ENCODE measurements at regions not wholly inside any gene's neighbourhood (a gene's known extent, or its start where the extent isn't known, plus 50 kb on each side); places are given as distances from the start of the nearest gene placed in this dataset.

DNA sequence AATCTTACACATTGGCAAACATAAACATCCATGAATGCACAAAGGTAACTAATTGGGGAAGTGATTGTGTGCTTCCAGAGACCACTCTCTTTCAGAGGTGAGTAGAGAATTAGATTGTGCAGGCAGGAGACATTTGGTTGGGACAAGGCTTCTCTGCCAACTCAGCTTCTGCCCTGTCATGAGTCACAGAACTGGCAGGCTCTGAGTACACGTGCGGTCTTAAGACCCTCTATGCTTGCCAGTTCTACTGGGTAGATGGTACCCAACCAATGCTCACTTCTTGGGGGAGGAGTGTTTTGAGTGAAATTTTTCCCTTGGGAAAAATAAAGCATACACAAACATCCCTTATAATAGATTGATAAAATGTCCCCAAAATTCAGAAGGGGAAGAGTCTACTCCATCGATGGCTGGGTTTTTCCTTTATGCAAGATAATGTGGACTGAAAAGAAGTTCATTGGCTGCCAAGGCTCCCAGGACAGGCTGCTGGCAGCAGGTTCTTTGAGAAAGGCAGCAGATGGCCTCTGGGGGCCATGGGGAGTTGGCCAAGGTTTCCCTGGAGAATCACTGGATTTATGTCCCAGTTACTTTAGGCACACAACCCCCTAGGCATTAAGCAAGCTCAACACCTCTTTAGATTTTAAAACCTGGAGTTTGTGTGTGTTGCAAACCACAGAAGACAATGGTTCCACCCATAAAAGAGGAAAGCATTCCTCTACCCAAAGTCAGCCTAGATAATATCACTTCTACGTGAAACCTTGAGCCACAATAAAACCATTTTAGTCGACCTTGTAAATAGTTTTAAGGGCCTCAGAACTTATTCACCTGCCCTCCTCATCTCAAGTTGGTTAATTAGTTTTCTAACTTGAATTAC is 417.0 kb downstream of the TXNL1 start:
- Histone ChIP-seq H3K27ac (no peak overlapping the region), H3K4me3 (no peak overlapping the region), H3K4me1 (no peaks in the 10 kb centered on the region), H3K4me2 (no peak overlapping the region), H3K9me3 (no peaks in the 10 kb centered on the region)
- FAIRE-seq (no peak), ATAC-seq (no peak), DNase-seq (ENCODE audit: low read depth in 1 of 2, low spot score in 1 of 2) (no peak)
- WGBS (ENCODE audit: missing lambda C conversion rate): 32% methylated on average over 5 of the region's 5 CpGs
- POLR2A ChIA-PET: no interaction called here
- no peak for TF ChIP-seq HEYL (CRISPR knock-in tag; IDR thresholded peaks at IDR 0.05)
- no peak for TF ChIP-seq RAD21 (conservative IDR thresholded peaks at IDR 0.05 in 1 of 2, IDR thresholded peaks at IDR 0.05 in 1 of 2)
- TF ChIP-seq HMGXB4 (CRISPR knock-in tag; IDR thresholded peaks at IDR 0.05; ENCODE audit: borderline replicate concordance): no peak
- TF ChIP-seq HOXB13 (CRISPR knock-in tag; IDR thresholded peaks at IDR 0.05; ENCODE audit: low read depth): no peak
- no peak for TF ChIP-seq NPAS2 (CRISPR knock-in tag; IDR thresholded peaks at IDR 0.05; ENCODE audit: borderline replicate concordance)
- TF ChIP-seq CBX8 (IDR thresholded peaks at IDR 0.05): no peak
- no peak for TF ChIP-seq REST (IDR thresholded peaks at IDR 0.05)
- no peak for TF ChIP-seq CEBPB (IDR thresholded peaks at IDR 0.05)
- TF ChIP-seq JUN (IDR thresholded peaks at IDR 0.05): no peak
- no peak for TF ChIP-seq HOXB5 (CRISPR knock-in tag; IDR thresholded peaks at IDR 0.05)
- no peak for TF ChIP-seq SMC3 (IDR thresholded peaks at IDR 0.05)
- TF ChIP-seq BCL3 (IDR thresholded peaks at IDR 0.05): no peak
- TF ChIP-seq HES2 (IDR thresholded peaks at IDR 0.05): no peak
- CTCF ChIA-PET: no interaction called here

DNA sequence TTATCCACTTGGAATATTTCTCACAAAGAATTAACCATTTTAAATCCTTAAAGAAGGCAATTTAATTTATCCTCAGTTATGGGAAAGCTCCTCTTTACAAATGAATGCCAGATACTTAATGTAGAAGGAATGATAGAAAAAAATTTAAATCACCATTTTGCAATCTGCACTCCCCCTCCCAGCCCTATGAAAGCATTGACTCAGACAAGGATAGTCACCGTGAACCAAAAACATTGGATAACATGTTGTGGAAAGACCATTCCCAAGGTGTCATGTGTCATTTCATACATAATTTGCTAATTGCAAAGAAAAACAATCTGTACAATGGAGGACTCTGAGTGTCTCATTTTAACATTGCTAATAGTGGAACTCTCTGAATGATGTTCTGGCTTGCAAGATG is 421.0 kb downstream of the TXNL1 start:
- CTCF ChIA-PET: no interaction called here
- FAIRE-seq: no peak

More for the DNA sequence above, 421.0 kb downstream of the TXNL1 start:
- no peak for TF ChIP-seq RFX5 (IDR thresholded peaks at IDR 0.05)
- TF ChIP-seq HOXB13 (CRISPR knock-in tag; IDR thresholded peaks at IDR 0.05; ENCODE audit: low read depth): no peak
- TF ChIP-seq BHLHE40 (IDR thresholded peaks at IDR 0.05; ENCODE audit: low read depth, low read length): no peak
- TF ChIP-seq FOSL2 (IDR thresholded peaks at IDR 0.05): no peak
- TF ChIP-seq FOSL2 (CRISPR knock-in tag; IDR thresholded peaks at IDR 0.05): no peak
- no peak for TF ChIP-seq ZNF302 (CRISPR knock-in tag; IDR thresholded peaks at IDR 0.05)
- TF ChIP-seq, protein P1, sequence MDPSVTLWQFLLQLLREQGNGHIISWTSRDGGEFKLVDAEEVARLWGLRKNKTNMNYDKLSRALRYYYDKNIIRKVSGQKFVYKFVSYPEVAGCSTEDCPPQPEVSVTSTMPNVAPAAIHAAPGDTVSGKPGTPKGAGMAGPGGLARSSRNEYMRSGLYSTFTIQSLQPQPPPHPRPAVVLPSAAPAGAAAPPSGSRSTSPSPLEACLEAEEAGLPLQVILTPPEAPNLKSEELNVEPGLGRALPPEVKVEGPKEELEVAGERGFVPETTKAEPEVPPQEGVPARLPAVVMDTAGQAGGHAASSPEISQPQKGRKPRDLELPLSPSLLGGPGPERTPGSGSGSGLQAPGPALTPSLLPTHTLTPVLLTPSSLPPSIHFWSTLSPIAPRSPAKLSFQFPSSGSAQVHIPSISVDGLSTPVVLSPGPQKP (IDR thresholded peaks at IDR 0.05; ENCODE audit: low read depth, low read length): no peak
- TF ChIP-seq HOXA7 (CRISPR knock-in tag; IDR thresholded peaks at IDR 0.05): no peak
- no peak for TF ChIP-seq NPAS2 (CRISPR knock-in tag; IDR thresholded peaks at IDR 0.05; ENCODE audit: borderline replicate concordance)
- TF ChIP-seq EHF (CRISPR knock-in tag; IDR thresholded peaks at IDR 0.05): no peak
- TF ChIP-seq, protein P2, sequence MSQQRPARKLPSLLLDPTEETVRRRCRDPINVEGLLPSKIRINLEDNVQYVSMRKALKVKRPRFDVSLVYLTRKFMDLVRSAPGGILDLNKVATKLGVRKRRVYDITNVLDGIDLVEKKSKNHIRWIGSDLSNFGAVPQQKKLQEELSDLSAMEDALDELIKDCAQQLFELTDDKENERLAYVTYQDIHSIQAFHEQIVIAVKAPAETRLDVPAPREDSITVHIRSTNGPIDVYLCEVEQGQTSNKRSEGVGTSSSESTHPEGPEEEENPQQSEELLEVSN (IDR thresholded peaks at IDR 0.05; ENCODE audit: borderline replicate concordance, low read depth): no peak
- TF ChIP-seq HOXB5 (CRISPR knock-in tag; IDR thresholded peaks at IDR 0.05): no peak
- TF ChIP-seq HMGXB4 (CRISPR knock-in tag; IDR thresholded peaks at IDR 0.05; ENCODE audit: borderline replicate concordance): no peak
- TF ChIP-seq TFCP2L1 (CRISPR knock-in tag; IDR thresholded peaks at IDR 0.05): no peak
- no peak for TF ChIP-seq GATA3 (IDR thresholded peaks at IDR 0.05; ENCODE audit: borderline replicate concordance)
- TF ChIP-seq NR3C1 (IDR thresholded peaks at IDR 0.05): no peak
- no peak for ATAC-seq
- no peak overlapping the region for H3K4me2 ChIP-seq
- no peaks in the 10 kb centered on the region for H3K9me3 ChIP-seq
- H3K4me3 ChIP-seq: no peak overlapping the region
- no peaks in the 10 kb centered on the region for H3K4me1 ChIP-seq
- POLR2A ChIA-PET: no interaction called here
- WGBS (ENCODE audit: missing lambda C conversion rate): 95% methylated on average over 1 of the region's 1 CpG
- H3K27ac ChIP-seq: no peak overlapping the region
- no peak for DNase-seq (ENCODE audit: low read depth in 1 of 2, low spot score in 1 of 2)
